ENCODE measurements at regions not wholly inside any gene's neighbourhood (a gene's known extent, or its start where the extent isn't known, plus 50 kb on each side); places are given as distances from the start of the nearest gene placed in this dataset.

DNA sequence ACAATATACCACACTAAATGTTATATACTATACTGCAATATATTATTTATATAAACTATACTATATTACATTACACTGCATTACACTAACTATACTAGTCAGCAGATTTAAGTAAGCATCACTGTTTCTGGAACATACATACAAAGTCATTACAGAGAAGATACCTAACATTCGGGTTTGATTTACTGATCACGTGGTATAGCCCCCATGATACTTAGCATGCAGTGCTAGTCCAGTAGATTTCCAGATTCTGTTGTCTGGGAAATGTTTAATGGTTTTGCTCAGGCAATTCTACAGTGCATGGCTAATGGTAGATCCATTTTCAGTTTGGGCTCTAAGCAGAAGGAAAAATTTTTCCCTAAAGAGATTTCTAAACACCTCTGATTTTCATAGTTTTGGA, 403.7 kb upstream of the TMTC1 start:
- no peak for TF ChIP-seq CTCF (IDR thresholded peaks at IDR 0.05; ENCODE audit: insufficient read depth, missing control alignments)
- no peak for FAIRE-seq
- DNase-seq (ENCODE audit: insufficient read length, low spot score): no peak

DNA sequence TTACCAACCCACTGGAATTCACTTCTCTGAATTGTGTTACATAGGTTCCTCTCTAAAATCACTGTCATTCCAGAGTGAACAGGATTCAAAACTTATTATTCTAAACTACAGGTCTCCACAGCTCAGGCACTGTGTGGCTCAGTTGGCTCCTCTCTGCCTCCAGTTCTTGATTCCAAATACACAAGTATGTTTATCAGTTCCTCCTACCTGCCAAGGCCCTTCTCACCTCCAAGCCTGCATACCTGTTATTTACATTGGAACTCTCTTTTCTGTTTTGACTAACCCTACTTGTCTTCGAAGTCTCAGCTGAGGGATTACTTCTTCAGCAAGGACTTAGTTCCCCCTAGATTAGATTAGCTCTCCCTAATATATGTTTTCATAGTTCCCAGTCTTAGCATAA, 397.6 kb upstream of the TMTC1 start:
- no peak for TF ChIP-seq CTCF (IDR thresholded peaks at IDR 0.05; ENCODE audit: insufficient read depth, missing control alignments)
- no peak for DNase-seq (ENCODE audit: insufficient read length, low spot score)
- FAIRE-seq: no peak

- TF ChIP-seq CTCF (IDR thresholded peaks at IDR 0.05; ENCODE audit: insufficient read depth, missing control alignments): no peak
- FAIRE-seq (no peak), DNase-seq (ENCODE audit: insufficient read length, low spot score) (no peak)
Observed at GRCh38 chr12:30180602-30181001, 396.9 kb upstream of the TMTC1 start.

DNA sequence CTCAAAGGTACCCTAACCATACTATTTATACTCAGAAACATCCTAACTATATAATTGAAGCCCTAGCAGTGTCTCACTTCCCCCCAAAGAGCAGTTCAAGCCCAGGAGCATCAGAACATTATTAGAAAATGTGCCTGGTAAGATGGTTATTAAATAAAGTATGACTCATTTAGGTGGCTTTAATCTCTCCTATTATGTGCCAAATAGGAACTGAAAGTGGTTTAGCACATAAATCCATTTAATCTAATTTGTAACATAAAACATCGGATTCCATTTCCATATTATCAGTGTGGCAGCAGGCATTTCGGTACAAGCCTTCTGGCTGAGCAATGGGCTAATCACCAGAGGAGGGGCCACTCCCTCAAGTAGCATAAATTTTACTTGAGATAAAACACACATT, 395.2 kb upstream of the TMTC1 start:
- FAIRE-seq: no peak
- no peak for DNase-seq (ENCODE audit: insufficient read length, low spot score)
- no peak for TF ChIP-seq CTCF (IDR thresholded peaks at IDR 0.05; ENCODE audit: insufficient read depth, missing control alignments)

GRCh38 chr12:30169839-30170591, 386.3 kb upstream of the TMTC1 start:
- TF ChIP-seq CTCF (IDR thresholded peaks at IDR 0.05; ENCODE audit: insufficient read depth, missing control alignments): no peak
- DNase-seq (ENCODE audit: insufficient read length, low spot score) (no peak), FAIRE-seq (no peak)

DNA sequence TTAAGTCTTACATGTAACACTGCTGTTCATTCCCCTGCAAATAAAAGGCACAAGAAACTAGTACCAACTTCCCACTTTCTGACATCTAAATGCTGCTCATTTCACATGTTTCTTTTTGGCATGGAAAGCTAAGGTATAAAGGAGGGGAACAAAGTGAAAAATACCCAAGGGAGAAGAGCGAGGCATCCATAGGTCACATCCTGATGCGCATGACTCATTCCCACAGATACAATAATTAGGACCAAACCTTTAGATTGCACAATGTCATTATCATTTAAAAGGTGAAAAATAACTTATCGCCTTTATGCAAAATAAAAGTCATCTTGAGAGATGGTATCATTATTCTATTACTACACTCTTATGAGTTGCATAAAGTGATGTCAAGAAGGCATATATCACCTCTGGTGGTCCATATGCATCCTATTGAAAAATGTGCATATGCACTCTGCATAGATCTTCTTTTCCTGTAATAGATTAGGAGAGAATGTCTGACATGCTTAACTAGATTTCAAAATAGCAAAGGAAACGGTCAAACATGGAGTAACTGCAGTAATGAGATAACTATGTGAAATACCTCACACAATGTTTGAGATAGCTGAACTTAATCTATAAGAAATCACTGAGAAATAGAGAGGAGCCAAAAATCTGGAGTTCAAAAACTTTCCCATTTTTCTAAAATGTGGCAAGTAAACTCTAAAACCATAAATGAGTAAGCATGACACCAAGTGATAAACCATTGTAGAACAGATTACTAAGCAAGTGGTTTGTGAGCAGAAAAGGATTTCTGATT, 382.5 kb upstream of the TMTC1 start:
- FAIRE-seq (no peak), DNase-seq (ENCODE audit: insufficient read length, low spot score) (no peak)
- TF ChIP-seq CTCF (IDR thresholded peaks at IDR 0.05; ENCODE audit: insufficient read depth, missing control alignments): no peak
